Smooth muscle cell of the brain vasculature (primary cell): ENCODE measurements at regions not wholly inside any gene's neighbourhood (a gene's known extent, or its start where the extent isn't known, plus 50 kb on each side); places are given as distances from the start of the nearest gene placed in this dataset.

Experiments
- DNase-seq: peaks from one replicate; pipeline ENCODE4 v3.0.0-alpha.2; 2012; ENCODE audit warnings: low read depth, low spot score

DNA sequence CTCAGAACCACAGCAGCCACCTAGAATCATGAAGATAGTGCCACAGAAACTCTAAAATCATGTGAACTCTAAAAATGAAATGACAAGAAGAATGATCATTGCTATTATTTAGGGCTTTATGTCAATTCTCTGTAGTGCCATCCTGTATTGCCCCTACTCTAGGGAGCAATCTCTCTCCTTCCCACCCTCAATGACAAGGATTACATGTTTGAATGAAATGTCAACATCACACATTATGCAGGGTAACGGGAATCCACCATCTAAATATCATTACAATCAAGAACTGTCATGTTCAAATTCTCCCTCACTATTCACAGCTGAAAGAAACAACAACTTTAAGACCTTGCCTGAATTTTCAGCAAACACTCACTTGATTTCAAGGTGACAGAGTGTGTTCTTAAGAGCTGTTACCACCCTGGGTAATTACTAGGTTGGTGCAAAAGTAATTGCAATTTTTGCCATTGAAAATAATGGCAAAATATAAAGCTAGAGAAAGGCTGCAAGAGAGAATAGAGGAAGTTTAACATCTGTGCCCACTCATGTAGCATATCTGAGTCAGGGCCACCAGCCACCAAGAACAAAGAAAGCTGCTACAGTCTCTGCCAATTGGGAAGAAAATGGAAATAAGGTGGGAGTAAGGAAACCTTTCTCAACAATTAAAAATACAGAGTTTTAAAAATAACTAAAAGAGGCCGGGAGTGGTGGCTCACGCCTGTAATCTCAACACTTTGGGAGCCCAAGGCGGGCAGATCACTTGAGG, 112.8 kb upstream of the PSMD7 start:
- no peak for DNase-seq

DNA sequence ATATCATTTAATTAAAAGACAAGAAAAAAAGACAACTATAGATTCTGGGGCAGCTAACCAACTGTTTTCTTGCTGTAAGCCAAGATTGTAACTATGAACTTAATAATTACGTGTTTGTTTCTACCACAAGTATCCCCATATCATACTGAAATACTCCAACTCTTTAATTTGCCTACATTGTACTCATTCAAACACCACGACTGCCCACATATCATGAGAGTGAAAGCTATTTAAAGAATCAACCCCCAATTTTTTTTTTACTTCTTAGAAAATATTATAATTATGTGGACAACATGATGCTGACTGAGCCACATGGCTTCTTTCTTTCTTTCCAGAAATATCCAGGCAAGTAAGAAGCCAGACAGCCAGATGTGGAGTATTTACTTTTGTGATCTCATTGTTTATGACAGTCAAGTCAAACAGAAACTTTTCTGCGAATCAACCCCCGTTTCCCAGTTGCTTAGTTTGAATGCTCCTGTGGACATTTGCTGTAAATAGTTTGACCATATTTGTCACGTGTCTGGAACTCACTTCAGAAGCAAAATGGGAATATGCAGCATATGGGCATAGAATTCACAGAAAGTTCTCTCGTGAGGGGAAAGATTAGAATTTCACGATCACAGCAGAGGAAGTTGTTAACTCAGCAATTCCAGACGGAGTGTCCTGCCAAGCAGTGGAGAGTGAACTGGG, 126.8 kb upstream of the PSMD7 start:
- DNase-seq = peak; percentile 13

DNA sequence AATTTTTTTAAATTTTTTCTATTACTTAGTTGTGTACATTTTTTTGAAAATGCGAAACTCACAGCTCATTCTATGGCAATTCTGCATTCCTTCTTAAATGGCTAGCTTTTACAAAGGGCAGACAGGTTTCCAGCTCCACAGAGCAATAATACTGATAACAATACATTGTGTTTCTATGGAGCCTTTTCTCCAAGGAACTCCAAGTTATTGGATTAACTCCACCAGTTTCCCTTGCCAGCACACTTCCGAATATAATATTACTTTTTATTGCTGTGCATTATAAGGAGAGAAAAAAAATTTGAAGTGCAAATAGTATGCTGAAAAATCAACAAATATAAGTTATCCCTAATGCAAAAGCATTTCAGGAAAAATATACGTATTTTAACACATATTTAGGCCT, 127.5 kb upstream of the PSMD7 start:
- no peak for DNase-seq

DNA sequence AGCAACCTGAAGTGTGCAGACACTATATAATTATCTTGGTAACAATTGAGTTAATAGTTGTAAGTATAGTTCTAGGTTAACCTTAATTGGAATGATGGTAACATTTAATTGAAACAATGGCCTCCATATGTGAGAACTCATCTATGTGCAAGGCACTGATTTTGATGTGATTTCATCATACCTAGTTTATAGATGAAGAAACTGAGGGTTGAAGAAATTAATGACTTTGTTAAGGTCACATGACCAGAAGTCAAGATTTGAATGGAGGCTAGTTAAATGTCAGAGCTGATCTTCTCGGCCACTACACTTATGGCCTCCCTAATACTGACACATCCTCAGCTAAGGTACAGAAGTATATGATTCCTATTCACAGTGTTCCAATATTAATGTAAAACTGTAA, 128.2 kb upstream of the PSMD7 start:
- DNase-seq = no peak

DNA sequence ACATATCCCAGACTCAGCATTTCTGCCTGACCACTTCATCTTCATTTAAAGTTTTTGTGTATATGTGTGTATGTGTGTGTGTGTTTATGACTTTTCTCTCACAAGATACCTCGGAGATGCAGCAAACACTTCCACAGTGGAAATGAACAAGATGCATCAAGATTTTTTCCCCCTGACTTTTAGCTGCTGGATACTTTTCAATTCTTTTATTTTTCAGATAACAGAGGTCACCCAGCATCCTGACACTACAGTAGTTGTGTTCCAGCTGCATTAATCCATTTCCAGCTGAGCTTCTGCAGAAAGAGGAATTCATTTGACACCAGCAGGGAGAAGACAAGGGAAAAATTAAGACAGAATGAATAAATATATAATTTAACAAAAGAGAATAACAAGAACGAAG, 130.2 kb upstream of the PSMD7 start:
- no peak for DNase-seq

DNA sequence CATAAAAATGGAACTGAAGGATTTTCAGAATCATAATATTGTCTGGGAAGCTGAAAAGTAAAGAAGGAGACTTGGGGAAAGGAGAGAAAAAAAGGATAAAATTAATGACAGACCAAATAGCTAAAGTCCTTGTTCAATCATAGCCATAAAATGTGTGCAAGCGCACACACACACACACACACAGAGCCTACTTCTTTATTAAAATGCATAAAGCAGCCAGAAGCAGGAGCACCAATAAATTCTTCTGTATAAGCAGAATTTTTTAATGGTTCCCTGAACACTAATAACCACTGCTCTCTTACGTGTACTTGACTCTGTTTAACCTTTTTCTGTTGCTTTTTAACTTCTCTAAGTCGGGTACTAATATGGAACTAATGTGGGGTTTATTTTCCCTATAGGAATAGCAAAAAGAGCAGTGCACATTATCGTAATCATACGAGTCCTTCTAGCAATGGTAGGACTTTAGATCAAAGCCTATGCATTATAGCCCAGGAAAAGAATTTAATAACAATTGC, 131.0 kb upstream of the PSMD7 start:
- no peak for DNase-seq

DNA sequence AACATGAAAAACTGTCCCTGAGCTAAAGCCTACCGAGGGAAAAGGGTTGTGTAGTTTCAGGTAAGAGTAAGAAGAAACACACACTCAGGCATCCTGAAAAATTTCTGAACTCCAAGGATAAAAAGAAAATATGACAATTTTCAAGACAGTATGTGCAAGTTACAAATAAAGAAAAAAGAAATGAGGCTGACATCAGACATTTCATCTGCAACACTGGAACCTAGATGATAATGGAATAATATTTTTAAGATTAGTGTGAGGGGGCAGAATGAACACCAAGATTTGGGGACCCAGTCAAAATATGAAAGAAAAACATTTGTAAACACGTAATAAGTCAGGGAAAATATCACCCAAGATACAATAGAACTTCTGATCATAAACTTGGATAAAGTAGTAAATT, 135.9 kb upstream of the PSMD7 start:
- no peak for DNase-seq

DNA sequence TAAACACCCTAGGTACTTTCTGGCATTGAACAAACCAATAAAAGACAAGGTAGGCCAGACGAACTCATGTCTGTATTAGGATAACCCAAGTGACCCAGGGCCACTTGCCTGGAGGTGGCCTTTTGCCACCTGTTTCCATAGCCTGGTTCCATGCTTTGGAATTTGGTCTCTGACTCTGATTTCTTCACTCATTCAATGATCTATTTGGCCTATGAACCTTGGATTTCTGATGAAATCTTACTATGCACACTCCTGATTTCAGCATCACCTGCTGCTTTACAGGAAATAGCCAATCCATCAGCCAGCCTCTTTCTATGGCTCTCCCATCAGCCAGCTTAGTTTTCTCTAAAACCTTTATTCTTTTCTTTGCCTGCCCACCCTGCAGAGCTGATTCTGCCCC, 142.8 kb upstream of the PSMD7 start:
- no peak for DNase-seq

DNA sequence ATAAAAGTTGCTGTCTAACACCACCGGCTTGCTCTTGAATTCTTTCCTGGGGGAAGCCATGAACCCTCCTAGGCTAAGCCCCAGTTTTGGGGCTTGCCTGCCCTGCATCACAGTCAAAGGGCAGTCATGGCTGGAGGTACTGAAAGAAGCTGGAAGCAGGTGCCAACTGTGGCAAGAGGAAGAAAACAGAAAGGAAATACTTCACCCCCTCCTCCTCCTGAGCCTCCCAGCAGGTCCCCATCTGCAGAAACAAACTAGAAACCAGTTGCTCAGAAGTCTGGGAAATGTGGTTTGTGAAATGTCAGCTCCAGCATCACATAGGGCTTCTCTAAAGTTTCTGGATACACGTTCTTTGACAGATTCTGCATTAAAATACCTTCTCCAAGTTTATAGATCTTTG, 150.0 kb upstream of the PSMD7 start:
- DNase-seq = no peak

DNA sequence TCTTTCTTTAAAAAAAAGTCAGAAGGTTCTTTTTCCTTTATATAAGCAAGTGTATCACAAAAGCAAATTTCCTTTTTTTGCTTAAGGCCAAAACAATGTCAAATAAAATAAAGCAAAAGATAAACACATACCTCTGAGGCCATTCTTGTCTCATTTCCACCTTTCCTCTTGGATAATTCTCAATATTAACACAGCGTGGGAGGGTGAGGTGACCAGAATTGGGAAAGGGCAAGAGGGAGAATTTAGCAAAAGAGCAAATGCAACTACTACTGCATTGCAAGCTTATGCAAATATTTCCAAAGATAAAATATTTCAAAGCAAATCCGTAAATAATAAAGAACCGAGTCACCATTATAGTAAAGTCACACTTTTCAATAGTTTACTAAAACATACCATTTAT, 153.4 kb upstream of the PSMD7 start:
- DNase-seq = no peak

DNA sequence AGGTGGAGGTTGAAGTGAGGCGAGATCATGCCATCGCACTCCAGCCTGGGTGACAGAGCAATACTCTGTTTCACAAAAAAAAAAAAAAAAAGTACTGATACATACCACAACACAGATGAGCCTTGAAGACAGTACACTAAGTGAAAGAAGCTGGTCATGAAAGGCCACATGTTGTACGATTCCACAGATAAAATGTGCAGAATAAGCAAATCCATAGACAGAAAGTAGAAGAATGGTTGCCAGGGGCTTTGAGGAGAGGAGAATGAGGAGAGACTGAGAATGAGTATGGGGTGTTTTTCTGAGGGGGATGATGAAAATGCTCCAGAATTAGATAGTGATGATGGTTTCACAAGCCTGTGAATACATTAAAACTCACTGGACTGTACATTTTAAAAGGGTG, 155.6 kb upstream of the PSMD7 start:
- DNase-seq = no peak

DNA sequence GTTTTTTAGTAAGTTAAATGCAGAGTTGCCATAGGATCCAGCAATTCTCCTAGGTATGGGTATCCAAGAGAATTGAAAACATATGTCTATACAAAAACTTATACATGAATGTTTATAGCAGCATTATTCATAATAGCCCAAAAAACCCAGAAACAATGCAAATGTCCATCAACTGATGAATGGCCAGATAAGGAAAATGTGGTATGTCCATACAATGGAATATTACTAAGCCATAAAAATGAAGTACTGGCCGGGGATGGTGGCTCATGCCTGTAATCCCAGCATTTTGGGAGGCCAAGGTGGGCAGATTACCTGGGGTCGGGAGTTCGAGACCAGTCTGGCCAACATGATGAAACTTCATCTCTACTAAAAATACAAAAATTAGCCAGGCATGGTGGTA, 156.1 kb upstream of the PSMD7 start:
- no peak for DNase-seq

DNA sequence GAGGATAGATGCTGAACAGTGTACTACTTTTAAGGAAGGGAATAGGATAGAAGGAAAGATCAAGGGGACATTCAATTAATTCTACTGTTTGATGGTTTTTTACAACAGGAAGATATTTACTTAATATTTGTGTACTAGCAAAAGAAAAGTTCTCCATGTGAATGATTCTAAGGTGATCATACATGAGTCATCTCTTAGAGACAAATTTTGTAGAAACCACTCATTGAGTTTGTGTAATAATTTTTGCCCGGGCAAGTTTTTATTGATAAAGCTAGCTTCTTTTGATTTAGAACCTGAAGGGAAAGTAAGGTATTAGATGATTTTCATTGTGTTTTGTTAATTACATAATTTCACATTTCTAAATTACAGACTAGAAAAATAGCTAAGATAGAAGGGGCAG, 172.8 kb upstream of the PSMD7 start:
- no peak for DNase-seq

DNA sequence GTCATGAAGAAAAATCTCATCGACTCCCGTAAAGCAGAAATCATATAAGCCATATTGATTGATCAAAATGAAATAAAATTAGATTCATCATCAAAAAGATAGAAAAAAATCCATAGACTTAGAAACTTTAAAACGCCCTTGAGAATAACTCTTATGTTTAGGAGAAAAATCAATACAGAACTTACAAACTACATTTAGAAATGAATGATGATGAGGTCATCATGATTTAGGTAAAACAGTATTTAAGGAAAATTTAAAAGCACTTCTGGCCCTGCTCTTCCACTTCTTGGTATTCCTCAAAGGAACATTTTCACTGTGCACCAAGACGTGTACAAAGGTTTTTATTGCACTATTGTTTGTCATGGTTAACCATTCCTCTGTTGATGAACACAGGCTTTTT, 173.4 kb upstream of the PSMD7 start:
- DNase-seq = no peak

DNA sequence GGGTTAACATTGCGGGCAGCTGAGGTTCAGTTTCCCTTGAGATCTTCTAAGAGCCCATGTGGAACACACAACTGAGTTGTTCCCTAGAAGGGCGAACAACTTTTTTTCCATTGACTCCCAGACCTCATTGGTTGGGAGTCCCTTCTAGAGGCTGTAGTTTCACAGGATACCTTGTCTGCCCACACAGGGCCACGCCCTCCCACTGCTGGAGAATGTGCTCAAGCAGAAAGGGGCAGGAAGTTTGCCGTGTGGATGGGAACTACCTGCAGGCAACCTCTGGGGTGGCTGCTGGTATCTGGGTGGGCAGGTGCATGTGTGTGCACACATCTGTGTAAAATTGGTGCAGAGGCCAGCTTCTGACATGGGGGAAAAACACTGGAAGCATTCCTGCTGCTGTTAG, 178.8 kb upstream of the PSMD7 start:
- no peak for DNase-seq

DNA sequence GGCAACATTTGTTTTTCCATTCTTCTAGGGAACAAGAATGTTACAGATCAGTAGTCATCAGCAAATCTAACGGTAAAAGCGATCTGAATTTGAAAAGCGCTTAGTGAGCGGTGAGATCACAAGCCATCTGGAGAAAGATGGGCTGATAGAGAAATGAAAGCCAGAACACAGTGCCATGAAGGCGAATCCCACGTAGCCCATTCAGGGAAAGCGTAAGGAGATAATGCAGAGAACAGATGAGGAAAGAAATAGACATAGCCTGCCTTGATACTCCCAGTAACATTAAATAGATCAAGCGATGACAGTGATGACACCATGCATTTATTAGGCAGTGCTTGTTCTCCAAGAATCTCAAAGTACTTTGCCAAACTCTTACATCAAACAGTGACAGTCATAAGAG, 183.1 kb upstream of the PSMD7 start:
- no peak for DNase-seq

DNA sequence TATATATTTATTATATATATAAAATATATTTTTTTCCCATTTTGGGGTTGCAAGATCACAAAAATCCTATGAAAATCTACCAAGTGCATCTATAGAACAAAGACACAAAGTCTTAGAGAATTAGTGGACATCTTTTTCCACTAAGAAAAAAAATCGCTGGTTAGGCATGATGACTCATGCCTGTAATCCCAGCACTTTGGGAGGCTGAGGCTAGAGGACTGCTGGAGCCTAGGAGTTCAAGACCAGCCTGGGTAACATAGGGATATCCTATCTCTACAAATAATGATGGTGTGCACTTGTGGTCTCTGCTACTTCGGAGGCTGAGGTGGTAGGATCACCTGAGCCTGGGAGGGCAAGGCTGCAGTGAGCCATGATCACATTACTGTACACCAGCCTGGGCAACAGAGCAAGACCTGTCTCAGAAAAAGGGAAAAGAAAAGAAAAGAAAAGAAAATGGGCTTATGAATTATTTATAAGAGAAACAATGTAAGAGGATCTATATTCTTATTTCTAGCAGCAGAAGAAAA, 185.1 kb upstream of the PSMD7 start:
- no peak for DNase-seq

DNA sequence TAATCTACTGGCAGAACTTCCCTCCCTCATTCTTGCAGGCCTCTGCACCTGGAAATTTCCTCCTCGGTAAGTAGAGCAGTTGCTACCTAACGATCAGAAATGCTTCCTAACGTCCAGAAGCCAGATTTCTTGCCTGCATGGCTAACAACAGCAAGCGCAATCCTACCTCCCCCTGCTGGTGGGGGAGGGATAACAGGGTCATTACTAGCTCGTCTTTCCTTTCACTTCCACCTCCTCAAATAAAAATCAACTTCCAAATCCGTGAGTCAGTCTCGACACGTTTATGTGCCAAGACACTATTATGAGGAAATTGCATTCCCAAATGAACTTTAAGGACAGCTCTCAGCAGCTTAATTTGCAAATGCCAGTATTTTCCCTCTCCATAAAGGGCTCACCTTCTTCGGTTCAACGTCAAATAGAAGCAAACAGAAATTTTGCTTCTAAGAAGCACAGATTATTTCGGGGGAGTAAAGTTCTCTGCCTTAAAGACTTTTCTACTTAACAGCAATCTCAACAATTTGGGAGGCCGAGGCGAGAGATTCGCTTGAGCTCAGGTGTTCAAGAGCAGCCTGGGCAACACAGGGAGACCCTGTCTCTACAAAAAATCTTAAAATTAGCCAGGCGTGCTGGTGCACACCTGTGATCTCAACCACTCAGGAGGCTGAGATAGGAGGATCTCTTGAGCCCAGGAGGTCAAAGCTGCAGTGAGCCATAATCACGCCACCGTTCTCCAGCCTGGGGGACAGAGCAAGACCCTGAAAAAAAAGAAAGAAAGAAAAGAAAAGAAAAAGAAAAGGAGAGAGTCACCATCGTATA, 188.6 kb upstream of the PSMD7 start:
- DNase-seq = no peak

DNA sequence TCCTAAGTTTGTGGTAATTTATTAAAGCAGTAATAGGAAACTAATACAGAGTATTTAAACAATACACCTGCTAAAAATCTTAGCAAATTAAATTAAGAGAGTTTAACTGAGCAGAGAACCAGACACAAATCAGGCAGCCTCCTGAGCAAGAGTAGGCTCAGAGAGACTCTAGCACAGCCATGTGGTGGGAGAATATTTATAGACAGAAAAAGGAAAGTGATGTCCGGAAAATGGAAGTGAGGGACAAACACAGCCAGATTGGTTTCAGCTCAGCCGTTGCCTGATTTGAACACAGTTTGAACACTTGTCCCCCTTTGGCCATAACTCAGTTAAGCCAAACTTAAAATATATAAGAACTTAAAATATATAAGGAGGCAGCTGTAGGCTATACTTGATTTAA, 192.6 kb upstream of the PSMD7 start:
- no peak for DNase-seq

DNA sequence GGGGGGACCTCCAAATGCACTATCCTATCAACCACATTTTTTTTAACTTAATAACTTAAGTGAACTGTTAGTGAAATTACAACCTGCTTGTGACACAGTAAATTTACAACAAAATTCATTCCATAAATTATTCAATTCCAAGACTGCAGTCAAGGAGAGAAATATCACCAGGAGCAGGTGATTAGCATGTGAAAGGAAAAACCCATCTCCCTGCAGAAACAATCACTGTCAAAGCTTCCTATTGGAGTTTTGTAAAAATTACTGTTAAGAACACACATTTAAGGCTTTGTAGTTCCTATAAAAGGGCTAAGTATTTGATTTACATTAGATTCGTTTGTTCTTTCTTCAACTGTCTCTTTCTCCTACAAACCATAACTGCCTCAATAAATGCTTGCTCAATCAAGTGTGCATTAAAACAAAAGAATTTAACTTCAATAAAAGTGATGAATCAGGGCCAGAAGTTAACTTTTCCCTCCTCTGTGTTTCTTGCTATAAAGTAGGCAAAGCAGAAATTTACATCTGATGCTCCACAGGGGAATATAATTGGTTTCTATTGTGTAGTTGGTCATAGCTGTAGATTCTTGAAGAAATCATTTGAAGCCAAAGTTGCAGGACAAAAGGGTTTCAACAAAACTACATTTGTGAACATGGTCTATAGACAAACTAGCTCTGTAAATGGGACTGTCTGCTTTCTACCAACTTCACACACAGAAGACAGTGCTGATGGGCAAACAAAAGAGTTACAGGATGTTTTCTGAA, 195.1 kb upstream of the PSMD7 start:
- no peak for DNase-seq
